ENCODE measurements at regions not wholly inside any gene's neighbourhood (a gene's known extent, or its start where the extent isn't known, plus 50 kb on each side); places are given as distances from the start of the nearest gene placed in this dataset.

- Histone ChIP-seq H3K27ac (peak overlapping the region in 4 of 8 donors; percentile 2 to 42 (median 23)), H3K27me3 (replicated peaks in 1 of 7) (no peaks in the 10 kb centered on the region), H3K4me3 (no peak overlapping the region), H3K4me1 (peaks cover 0 to 6% (median 0%) of the 10 kb centered on the region in 6 donors), H3K9me3 (peaks cover 0 to 8% (median 0%) of the 10 kb centered on the region in 8 donors), H3K36me3 (no peaks in the 10 kb centered on the region)
- TF ChIP-seq POLR2AphosphoS5 (IDR thresholded peaks at IDR 0.05), result peak in 1 of 3 donors; percentile 35
- no peak for TF ChIP-seq CTCF (IDR thresholded peaks at IDR 0.05 in 8 of 11, conservative IDR thresholded peaks at IDR 0.05 in 3 of 11)
- DNase-seq, result no peak
- intact Hi-C loops (cut with DNase I; ENCODE audit: low total_unique reads), result no loop called here
- 47 to 62% (median 54%) methylated on average over 5 of the region's 5 CpGs for WGBS, 5 donors
Measured at GRCh38 chr15:27665002-27665401, 434.1 kb downstream of the OCA2 start.

GRCh38 chr15:27662892-27663291 lies 436.2 kb downstream of the OCA2 start:
- intact Hi-C loops (cut with DNase I; ENCODE audit: low total_unique reads), result no loop called here
- Histone ChIP-seq H3K4me3 (no peak overlapping the region), H3K4me1 (peaks cover 0 to 6% (median 0%) of the 10 kb centered on the region in 6 donors), H3K36me3 (no peaks in the 10 kb centered on the region), H3K9me3 (peaks cover 0 to 16% (median 0%) of the 10 kb centered on the region in 8 donors), H3K27me3 (replicated peaks in 1 of 7) (no peaks in the 10 kb centered on the region), H3K27ac (peak overlapping the region in 2 of 8 donors; percentile 10 to 39)
- TF ChIP-seq POLR2A (IDR thresholded peaks at IDR 0.05), result no peak
- TF ChIP-seq POLR2AphosphoS5 (IDR thresholded peaks at IDR 0.05), result no peak
- no peak for TF ChIP-seq CTCF (IDR thresholded peaks at IDR 0.05 in 8 of 11, conservative IDR thresholded peaks at IDR 0.05 in 3 of 11)
- no peak for DNase-seq

- TF ChIP-seq CTCF (IDR thresholded peaks at IDR 0.05 in 8 of 11, conservative IDR thresholded peaks at IDR 0.05 in 3 of 11), result no peak
- TF ChIP-seq POLR2A (IDR thresholded peaks at IDR 0.05), result no peak
- no peak for TF ChIP-seq POLR2AphosphoS5 (IDR thresholded peaks at IDR 0.05)
- intact Hi-C loops (cut with DNase I; ENCODE audit: low total_unique reads), result no loop called here
- no peaks in the 10 kb centered on the region for H3K36me3 ChIP-seq
- H3K9me3 ChIP-seq, result peaks cover 0 to 29% (median 4%) of the 10 kb centered on the region in 8 donors
- H3K4me3 ChIP-seq, result no peak overlapping the region
- H3K4me1 ChIP-seq, result peaks cover 0 to 6% (median 0%) of the 10 kb centered on the region in 6 donors
- H3K27ac ChIP-seq, result no peak overlapping the region
- H3K27me3 ChIP-seq (replicated peaks in 1 of 7), result no peaks in the 10 kb centered on the region
- no peak for DNase-seq
Measured at GRCh38 chr15:27660676-27661075, 438.4 kb downstream of the OCA2 start.

- 93 to 98% (median 95%) methylated on average over 20 to 29 of the region's 29 CpGs for WGBS, 5 donors
- H3K4me1 ChIP-seq, result no peaks in the 10 kb centered on the region
Measured at GRCh38 chr15:27656296-27656987, 442.7 kb downstream of the OCA2 start.

More at GRCh38 chr15:27656296-27656987, 442.7 kb downstream of the OCA2 start:
- DNase-seq, result no peak
- Histone ChIP-seq H3K27me3 (replicated peaks in 1 of 7) (no peaks in the 10 kb centered on the region), H3K36me3 (no peaks in the 10 kb centered on the region), H3K4me3 (no peak overlapping the region), H3K27ac (no peak overlapping the region), H3K9me3 (peaks cover 0 to 30% (median 0%) of the 10 kb centered on the region in 8 donors)
- TF ChIP-seq POLR2AphosphoS5 (IDR thresholded peaks at IDR 0.05) (no peak), CTCF (IDR thresholded peaks at IDR 0.05 in 8 of 11, conservative IDR thresholded peaks at IDR 0.05 in 3 of 11) (no peak), POLR2A (IDR thresholded peaks at IDR 0.05) (no peak)
- intact Hi-C loops (cut with DNase I; ENCODE audit: low total_unique reads), result no loop called here

Data from spleen (tissue), 11 donors.